Psoas muscle (tissue), 7 donors: ENCODE measurements at regions not wholly inside any gene's neighbourhood (a gene's known extent, or its start where the extent isn't known, plus 50 kb on each side); places are given as distances from the start of the nearest gene placed in this dataset.
A peak's percentile ranks its signal among the peaks of the same experiment; 100 is the strongest.

ENCODE experiments used
- ATAC-seq, 4 donors: fragments of 200-7000 bp; cut with Tn5 transposase; one replicate each; pipeline ENCODE4 v1.9.1; 2020; ENCODE audit warnings: moderate library complexity in 3 of 4, mild to moderate bottlenecking in 2 of 4
- DNase-seq, 2 donors: peaks; one replicate each; pipeline ENCODE4 v3.0.0-alpha.2; 2020
- H3K27ac ChIP-seq: fragments of 200-600 bp; one replicate; pipeline ENCODE4 v1.8.0; 2022
- H3K27me3 ChIP-seq, 3 donors: fragments of 200-600 bp in 1 of 3; one replicate each; pipeline versions ENCODE4 v1.6.1 to v1.8.0; 2013 to 2022; ENCODE audit warnings: low read length in 2 of 3, mild to moderate bottlenecking in 2 of 3, moderate library complexity in 1 of 3; ENCODE audit not compliant: insufficient read depth in 3 of 3
- H3K36me3 ChIP-seq, 2 donors: fragments of 200-600 bp in 1 of 2; one replicate each; pipeline versions ENCODE4 v1.6.1 to v1.8.0; 2013 to 2022; ENCODE audit warnings: low read depth in 1 of 2, mild to moderate bottlenecking in 1 of 2, moderate library complexity in 1 of 2; ENCODE audit not compliant: insufficient read depth in 1 of 2
- H3K4me1 ChIP-seq: fragments of 200-600 bp; one replicate; pipeline ENCODE4 v1.8.0; 2022
- H3K4me3 ChIP-seq: fragments of 200-600 bp; one replicate; pipeline ENCODE4 v1.8.0; 2022; ENCODE audit warnings: mild to moderate bottlenecking
- H3K9me3 ChIP-seq: fragments of 200-600 bp; one replicate; pipeline ENCODE4 v1.8.0; 2022
- CTCF ChIP-seq: fragments of 200-600 bp; IDR thresholded peaks from one replicate; pipeline ENCODE4 v1.8.0; 2022; ENCODE audit warnings: antibody characterized with exemption
- WGBS, 3 donors: extraction: QIAGEN DNeasy Blood & Tissue Kit; methylation state at CpG; one replicate each; pipeline versions ENCODE4 v1.1.6 to v1.1.7; 2013; 5-methylcytosine and 5-hydroxymethylcytosine counted together
- intact Hi-C, 2 donors: fragments of 100-400 bp; cut with DNase I; formaldehyde crosslinking; loops; one replicate each; pipeline versions ENCODE4 v1.11.0 to v1.14.2; 2022
- donor health status: healthy with polysubstance abuse.
- donor health status: DM: no; HTN: no; CAD: no; lungs with moderate emphysema.
- donor health status: Bipolar disorder and iron deficiency.
- donor health status: healthy.
- donor health status: DM: yes; HTN: yes; CAD: no.
- donor health status: DM: no; HTN: no; CAD: no.
- donor health status: DM: yes; HTN: yes; CAD: no.

- Histone ChIP-seq H3K4me3 (no peak overlapping the region), H3K27ac (no peak overlapping the region), H3K27me3 (no peaks in the 10 kb centered on the region), H3K9me3 (no peaks in the 10 kb centered on the region), H3K4me1 (no peaks in the 10 kb centered on the region), H3K36me3 (no peaks in the 10 kb centered on the region)
- no peak for TF ChIP-seq CTCF
- 40 to 58% (median 45%) methylated on average over 3 of the region's 3 CpGs for WGBS, 3 donors
- intact Hi-C loops = loop anchor here (5.0 to 10.0 kb wide), 2 partner anchors 99 to 123 kb away; no protein-coding TSS in a partner anchor
- ATAC-seq = no peak
- no peak for DNase-seq
These were observed 102.1 kb downstream of the XCL2 start for GRCh38 chr1:168441745-168442144.

- Histone ChIP-seq H3K27ac (no peak overlapping the region), H3K4me3 (peak overlapping the region; percentile 44), H3K9me3 (no peaks in the 10 kb centered on the region), H3K36me3 (no peaks in the 10 kb centered on the region), H3K4me1 (no peaks in the 10 kb centered on the region), H3K27me3 (no peaks in the 10 kb centered on the region)
- peak; percentile 53 to 55 for DNase-seq
- TF ChIP-seq CTCF = peak; percentile 67
- ATAC-seq = peak; percentile 82 to 88 (median 86)
- intact Hi-C loops = loop anchor here (2.0 to 10.0 kb wide), 3 partner anchors 97 to 133 kb away; no protein-coding TSS in a partner anchor
- WGBS, 3 donors = 25 to 36% (median 29%) methylated on average over 20 of the region's 20 CpGs
These were observed 104.1 kb downstream of the XCL2 start for GRCh38 chr1:168439456-168440375.

GRCh38 chr1:168438626-168439025, 105.2 kb downstream of the XCL2 start:
- H3K36me3 ChIP-seq = no peaks in the 10 kb centered on the region
- no peak overlapping the region for H3K27ac ChIP-seq
- H3K4me1 ChIP-seq = no peaks in the 10 kb centered on the region
- intact Hi-C loops = loop anchor here in 1 of 2 donors (2.0 kb wide), 1 partner anchor 134 kb away; no protein-coding TSS in a partner anchor
- TF ChIP-seq CTCF = no peak
- no peaks in the 10 kb centered on the region for H3K27me3 ChIP-seq
- ATAC-seq (no peak), DNase-seq (no peak)
- H3K4me3 ChIP-seq = no peak overlapping the region
- WGBS, 3 donors = 59 to 79% (median 68%) methylated on average over 3 of the region's 3 CpGs
- H3K9me3 ChIP-seq = no peaks in the 10 kb centered on the region

GRCh38 chr1:168437821-168438220, 106.0 kb downstream of the XCL2 start:
- no peak for ATAC-seq
- Histone ChIP-seq H3K36me3 (no peaks in the 10 kb centered on the region), H3K4me1 (no peaks in the 10 kb centered on the region), H3K9me3 (no peaks in the 10 kb centered on the region), H3K4me3 (no peak overlapping the region), H3K27me3 (no peaks in the 10 kb centered on the region), H3K27ac (no peak overlapping the region)
- WGBS, 3 donors = 74 to 90% (median 81%) methylated on average over 6 of the region's 6 CpGs
- intact Hi-C loops = loop anchor here in 1 of 2 donors (2.0 kb wide), 1 partner anchor 135 kb away; no protein-coding TSS in a partner anchor
- DNase-seq = no peak
- no peak for TF ChIP-seq CTCF
